Right atrium auricular region (tissue), 2 donors: ENCODE measurements at regions not wholly inside any gene's neighbourhood (a gene's known extent, or its start where the extent isn't known, plus 50 kb on each side); places are given as distances from the start of the nearest gene placed in this dataset.

ENCODE experiments used
- DNase-seq: peaks from one replicate; pipeline ENCODE4 v3.0.0-alpha.2; 2019; ENCODE audit warnings: low spot score
- H3K27ac ChIP-seq, 2 donors: fragments of 200-600 bp; sonication (generic); 1 replicate in 1 of 2; 2 replicates in 1 of 2; pipeline ENCODE4 v1.5.1; 2016 to 2019
- H3K27me3 ChIP-seq, 2 donors: fragments of 200-600 bp; sonication (generic); one replicate each; pipeline versions ENCODE4 v1.5.1 to v1.6.0; 2017 to 2019
- H3K36me3 ChIP-seq: fragments of 200-600 bp; sonication (generic); one replicate; pipeline ENCODE4 v1.5.1; 2016
- H3K4me1 ChIP-seq, 2 donors: fragments of 200-600 bp; sonication (generic); one replicate each; pipeline versions ENCODE4 v1.5.1 to v1.6.0; 2017 to 2019
- H3K4me3 ChIP-seq, 2 donors: fragments of 200-600 bp; sonication (generic); 1 replicate in 1 of 2; 2 replicates in 1 of 2; pipeline ENCODE4 v1.5.1; 2017 to 2019; ENCODE audit warnings: mild to moderate bottlenecking in 1 of 2, moderate library complexity in 1 of 2
- H3K9me3 ChIP-seq, 2 donors: fragments of 200-600 bp; sonication (generic); one replicate each; pipeline ENCODE4 v1.5.1; 2019
- TF ChIP-seq, protein P1 (sequence below), 2 donors: fragments of 200-600 bp; sonication (generic); IDR thresholded peaks; one replicate each; pipeline ENCODE4 v1.5.1; 2019; ENCODE audit warnings: antibody characterized with exemption in 2 of 2

DNA sequence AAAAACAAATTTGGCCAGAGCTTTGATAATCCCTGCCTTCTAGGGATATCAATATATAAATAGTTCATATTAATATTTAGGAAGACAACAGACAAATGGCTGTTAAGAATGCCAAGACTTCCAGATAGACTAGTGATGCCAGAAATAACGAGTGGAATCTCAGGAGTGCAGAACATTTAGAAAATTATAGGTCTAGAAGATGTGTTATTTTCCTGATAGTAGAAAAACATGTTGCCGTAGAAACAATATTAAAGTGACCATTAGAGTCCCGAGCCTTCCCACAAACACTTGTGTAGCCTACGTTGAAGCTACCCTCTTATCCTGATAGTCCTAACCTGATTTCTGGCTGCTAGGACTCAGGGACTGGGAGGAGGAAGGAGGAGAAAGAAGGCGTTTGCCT lies 54.3 kb upstream of the ITGA6 start:
- no peaks in the 10 kb centered on the region for H3K36me3 ChIP-seq

GRCh38 chr2:172373766-172374165 lies 53.6 kb upstream of the ITGA6 start:
- no peaks in the 10 kb centered on the region for H3K36me3 ChIP-seq

More for the DNA sequence above, 54.3 kb upstream of the ITGA6 start:
- H3K4me1 ChIP-seq, result peaks cover 0 to 10% of the 10 kb centered on the region in 2 donors
- H3K9me3 ChIP-seq, result peaks cover 0 to 10% of the 10 kb centered on the region in 2 donors
- no peak overlapping the region for H3K4me3 ChIP-seq
- DNase-seq, result no peak
- no peak overlapping the region for H3K27ac ChIP-seq
- no peaks in the 10 kb centered on the region for H3K27me3 ChIP-seq
- TF ChIP-seq, protein P1, sequence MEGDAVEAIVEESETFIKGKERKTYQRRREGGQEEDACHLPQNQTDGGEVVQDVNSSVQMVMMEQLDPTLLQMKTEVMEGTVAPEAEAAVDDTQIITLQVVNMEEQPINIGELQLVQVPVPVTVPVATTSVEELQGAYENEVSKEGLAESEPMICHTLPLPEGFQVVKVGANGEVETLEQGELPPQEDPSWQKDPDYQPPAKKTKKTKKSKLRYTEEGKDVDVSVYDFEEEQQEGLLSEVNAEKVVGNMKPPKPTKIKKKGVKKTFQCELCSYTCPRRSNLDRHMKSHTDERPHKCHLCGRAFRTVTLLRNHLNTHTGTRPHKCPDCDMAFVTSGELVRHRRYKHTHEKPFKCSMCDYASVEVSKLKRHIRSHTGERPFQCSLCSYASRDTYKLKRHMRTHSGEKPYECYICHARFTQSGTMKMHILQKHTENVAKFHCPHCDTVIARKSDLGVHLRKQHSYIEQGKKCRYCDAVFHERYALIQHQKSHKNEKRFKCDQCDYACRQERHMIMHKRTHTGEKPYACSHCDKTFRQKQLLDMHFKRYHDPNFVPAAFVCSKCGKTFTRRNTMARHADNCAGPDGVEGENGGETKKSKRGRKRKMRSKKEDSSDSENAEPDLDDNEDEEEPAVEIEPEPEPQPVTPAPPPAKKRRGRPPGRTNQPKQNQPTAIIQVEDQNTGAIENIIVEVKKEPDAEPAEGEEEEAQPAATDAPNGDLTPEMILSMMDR (IDR thresholded peaks at IDR 0.05), result no peak

GRCh38 chr2:172374318-172375240 lies 52.8 kb upstream of the ITGA6 start:
- H3K27ac ChIP-seq, result no peak overlapping the region
- no peaks in the 10 kb centered on the region for H3K27me3 ChIP-seq
- DNase-seq, result no peak
- no peak overlapping the region for H3K4me3 ChIP-seq
- H3K36me3 ChIP-seq, result no peaks in the 10 kb centered on the region
- peaks cover 0 to under 1% of the 10 kb centered on the region in 2 donors for H3K9me3 ChIP-seq
- TF ChIP-seq, protein P1 (IDR thresholded peaks at IDR 0.05), result no peak
- peaks cover 0 to 10% of the 10 kb centered on the region in 2 donors for H3K4me1 ChIP-seq

More at GRCh38 chr2:172373766-172374165, 53.6 kb upstream of the ITGA6 start:
- H3K27me3 ChIP-seq, result no peaks in the 10 kb centered on the region
- H3K4me3 ChIP-seq, result no peak overlapping the region
- no peak for DNase-seq
- no peak overlapping the region for H3K27ac ChIP-seq
- H3K4me1 ChIP-seq, result peaks cover 0 to 10% of the 10 kb centered on the region in 2 donors
- TF ChIP-seq, protein P1 (IDR thresholded peaks at IDR 0.05), result no peak
- peaks cover 0 to 9% of the 10 kb centered on the region in 2 donors for H3K9me3 ChIP-seq

GRCh38 chr2:172375251-172375650 lies 52.1 kb upstream of the ITGA6 start:
- H3K27ac ChIP-seq, result no peak overlapping the region
- H3K4me1 ChIP-seq, result peaks cover 0 to 10% of the 10 kb centered on the region in 2 donors
- TF ChIP-seq, protein P1 (IDR thresholded peaks at IDR 0.05), result no peak
- DNase-seq, result no peak
- H3K4me3 ChIP-seq, result no peak overlapping the region
- H3K27me3 ChIP-seq, result no peaks in the 10 kb centered on the region
- no peaks in the 10 kb centered on the region for H3K36me3 ChIP-seq
- H3K9me3 ChIP-seq, result no peaks in the 10 kb centered on the region

GRCh38 chr2:172376016-172376415 lies 51.4 kb upstream of the ITGA6 start:
- no peak overlapping the region for H3K4me3 ChIP-seq
- H3K27ac ChIP-seq, result no peak overlapping the region
- H3K4me1 ChIP-seq, result peaks cover 0 to 13% of the 10 kb centered on the region in 2 donors
- H3K27me3 ChIP-seq, result no peaks in the 10 kb centered on the region
- TF ChIP-seq, protein P1 (IDR thresholded peaks at IDR 0.05), result no peak
- H3K36me3 ChIP-seq, result no peaks in the 10 kb centered on the region
- no peaks in the 10 kb centered on the region for H3K9me3 ChIP-seq
- DNase-seq, result no peak
